Heart right ventricle (tissue), 16 donors: ENCODE measurements at regions not wholly inside any gene's neighbourhood (a gene's known extent, or its start where the extent isn't known, plus 50 kb on each side); places are given as distances from the start of the nearest gene placed in this dataset.
"Not testable (repeated sequence)": the region's sequence is repeated elsewhere in the genome, so short reads cannot be mapped to it uniquely, and the experiment has no call there.

Source experiments
- ATAC-seq, 8 donors: fragments of 200-7000 bp; cut with Tn5 transposase; one replicate each; pipeline ENCODE4 v1.9.1; 2020; ENCODE audit warnings: mild to moderate bottlenecking in 8 of 8, moderate library complexity in 8 of 8, moderate number of reproducible peaks in 1 of 8
- DNase-seq, 2 donors: peaks; one replicate each; pipeline ENCODE4 v3.0.0-alpha.2; 2020
- H3K27ac ChIP-seq, 10 donors: fragments of 200-600 bp; sonication (generic) in 2 of 10; one replicate each; pipeline versions ENCODE4 v1.5.0 to v1.8.0; 2020 to 2022; ENCODE audit warnings: mild to moderate bottlenecking in 3 of 10
- H3K27me3 ChIP-seq, 7 donors: fragments of 200-600 bp; one replicate each; pipeline ENCODE4 v1.8.0; 2021 to 2022; ENCODE audit warnings: mild to moderate bottlenecking in 2 of 7
- H3K36me3 ChIP-seq, 9 donors: fragments of 200-600 bp; sonication (generic) in 1 of 9; one replicate each; pipeline versions ENCODE4 v1.5.0 to v1.8.0; 2020 to 2022; ENCODE audit warnings: mild to moderate bottlenecking in 2 of 9
- H3K4me1 ChIP-seq, 9 donors: fragments of 200-600 bp; sonication (generic) in 1 of 9; one replicate each; pipeline versions ENCODE4 v1.5.0 to v1.8.0; 2020 to 2022; ENCODE audit warnings: mild to moderate bottlenecking in 4 of 9
- H3K4me3 ChIP-seq, 10 donors: fragments of 200-600 bp; sonication (generic) in 2 of 10; one replicate each; pipeline versions ENCODE4 v1.5.0 to v1.8.0; 2020 to 2022; ENCODE audit warnings: mild to moderate bottlenecking in 7 of 10, moderate library complexity in 2 of 10
- H3K9me3 ChIP-seq, 11 donors: fragments of 200-600 bp in 10 of 11; sonication (generic) in 2 of 11; one replicate each; pipeline versions ENCODE4 v1.5.0 to v1.8.0; 2013 to 2022; ENCODE audit warnings: mild to moderate bottlenecking in 2 of 11, control low read depth in 1 of 11, moderate library complexity in 1 of 11
- WGBS, 2 donors: extraction: QIAGEN DNeasy Blood & Tissue Kit; methylation state at CpG; one replicate each; pipeline ENCODE4 v1.1.7; 2013; ENCODE audit warnings: inconsistent platforms in 1 of 2; 5-methylcytosine and 5-hydroxymethylcytosine counted together
- intact Hi-C, 10 donors: fragments of 100-400 bp; cut with DNase I; formaldehyde crosslinking; loops; one replicate each; pipeline versions ENCODE4 v1.11.1 to v1.14.2; 2022
- TF ChIP-seq, protein P1 (sequence below), 9 donors: fragments of 200-600 bp; sonication (generic) in 2 of 9; IDR thresholded peaks; one replicate each; pipeline versions ENCODE4 v1.5.0 to v1.8.0; 2021 to 2022; ENCODE audit warnings: antibody characterized with exemption in 9 of 9, mild to moderate bottlenecking in 5 of 9, moderate library complexity in 1 of 9
- donor health status: Arrhythmogenic right ventricular cardiomyopathy.
- donor health status: ischemic (EF 13 %, LVEDD 7.1; RV severe dilation, severe dysfunction).
- donor health status: healthy with polysubstance abuse.
- donor health status: DM: no; HTN: yes; CAD: no.
- donor health status: DM: no; HTN: no; CAD: no.
- donor health status: ischemic (EF 25% LVEDD 6.9; RV normal size, moderate dysfunction).
- donor health status: ischemic (EF 25% LVEDD 5.7; RV mildly dilated, moderate dysfunction).
- donor health status: healthy.
- donor health status: DM: yes; HTN: yes; CAD: no.
- donor health status: Ischemic cardiomyopathy.
- donor health status: ischemic (EF 35%, LVEDD 5.7; RV mildly dilated, moderate dysfunction).
- donor health status: nonischemic (EF 11% LVEDD 7.7; RV severe dilation, severe dysfunction).
- donor health status: DM: yes; HTN: yes; CAD: no.
- donor health status: PGD.
- donor health status: ischemic (EF 29% LVEDD 5.4; RV normal size, mild dysfunction).
- donor health status: nonischemic (EF 23%, LVEDD 6.1; RV moderate dilation, normal function).

DNA sequence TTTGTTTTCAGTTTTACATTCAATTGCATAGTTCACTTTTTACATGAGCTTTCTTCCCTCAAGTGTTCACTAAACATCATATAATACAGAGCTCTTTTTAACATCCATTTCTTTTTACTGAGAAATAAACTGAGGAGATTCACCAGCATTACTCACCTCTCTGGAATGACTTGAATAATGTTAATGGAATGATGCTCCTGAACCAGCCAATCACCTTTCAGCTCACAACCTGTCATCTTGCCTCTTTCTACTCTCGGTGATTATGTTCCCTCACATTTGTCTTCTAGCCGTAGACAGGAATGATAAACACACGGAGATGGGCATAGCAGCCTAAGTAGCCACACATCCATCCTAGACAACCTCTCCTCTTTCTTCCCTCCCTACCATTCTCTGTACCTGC, 301.7 kb downstream of the PAX3 start:
- ATAC-seq (no peak), DNase-seq (no peak)
- Histone ChIP-seq H3K4me1 (no peaks in the 10 kb centered on the region), H3K4me3 (no peak overlapping the region), H3K36me3 (no peaks in the 10 kb centered on the region), H3K27ac (no peak overlapping the region), H3K27me3 (peaks cover 0 to 25% (median 3%) of the 10 kb centered on the region in 7 donors), H3K9me3 (peaks cover 0 to 2% (median 0%) of the 10 kb centered on the region in 11 donors)
- TF ChIP-seq, protein P1, sequence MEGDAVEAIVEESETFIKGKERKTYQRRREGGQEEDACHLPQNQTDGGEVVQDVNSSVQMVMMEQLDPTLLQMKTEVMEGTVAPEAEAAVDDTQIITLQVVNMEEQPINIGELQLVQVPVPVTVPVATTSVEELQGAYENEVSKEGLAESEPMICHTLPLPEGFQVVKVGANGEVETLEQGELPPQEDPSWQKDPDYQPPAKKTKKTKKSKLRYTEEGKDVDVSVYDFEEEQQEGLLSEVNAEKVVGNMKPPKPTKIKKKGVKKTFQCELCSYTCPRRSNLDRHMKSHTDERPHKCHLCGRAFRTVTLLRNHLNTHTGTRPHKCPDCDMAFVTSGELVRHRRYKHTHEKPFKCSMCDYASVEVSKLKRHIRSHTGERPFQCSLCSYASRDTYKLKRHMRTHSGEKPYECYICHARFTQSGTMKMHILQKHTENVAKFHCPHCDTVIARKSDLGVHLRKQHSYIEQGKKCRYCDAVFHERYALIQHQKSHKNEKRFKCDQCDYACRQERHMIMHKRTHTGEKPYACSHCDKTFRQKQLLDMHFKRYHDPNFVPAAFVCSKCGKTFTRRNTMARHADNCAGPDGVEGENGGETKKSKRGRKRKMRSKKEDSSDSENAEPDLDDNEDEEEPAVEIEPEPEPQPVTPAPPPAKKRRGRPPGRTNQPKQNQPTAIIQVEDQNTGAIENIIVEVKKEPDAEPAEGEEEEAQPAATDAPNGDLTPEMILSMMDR (IDR thresholded peaks at IDR 0.05): no peak
- intact Hi-C loops: no loop called here
- 45 to 47% methylated on average over 3 of the region's 3 CpGs for WGBS, 2 donors

DNA sequence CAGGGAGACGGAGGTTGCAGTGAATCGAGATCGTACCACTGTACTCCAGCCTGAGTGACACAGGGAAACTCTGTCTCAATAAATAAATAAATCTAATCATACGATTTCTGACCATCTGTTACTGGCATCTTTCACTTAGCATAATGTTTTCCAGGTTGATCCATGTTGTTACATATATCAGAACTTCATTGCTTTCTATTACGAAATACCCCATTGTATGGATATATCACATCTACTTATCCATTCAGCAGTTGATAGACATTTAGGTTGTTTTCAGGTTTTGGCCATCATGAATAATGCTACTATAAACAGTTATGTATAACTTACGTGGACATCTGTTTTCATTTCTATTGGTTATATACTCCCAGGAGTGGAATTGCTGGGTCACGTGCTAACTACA, 303.9 kb downstream of the PAX3 start:
- H3K27ac ChIP-seq: no peak overlapping the region
- H3K4me3 ChIP-seq: no peak overlapping the region
- ATAC-seq: no peak
- TF ChIP-seq, protein P1 (IDR thresholded peaks at IDR 0.05): no peak
- 91 to 93% methylated on average over 7 of the region's 7 CpGs for WGBS, 2 donors
- intact Hi-C loops: no loop called here
- DNase-seq: no peak
- H3K9me3 ChIP-seq: peaks cover 0 to 2% (median 0%) of the 10 kb centered on the region in 11 donors
- no peaks in the 10 kb centered on the region for H3K4me1 ChIP-seq
- peaks cover 0 to 25% (median 3%) of the 10 kb centered on the region in 7 donors for H3K27me3 ChIP-seq
- H3K36me3 ChIP-seq: no peaks in the 10 kb centered on the region

DNA sequence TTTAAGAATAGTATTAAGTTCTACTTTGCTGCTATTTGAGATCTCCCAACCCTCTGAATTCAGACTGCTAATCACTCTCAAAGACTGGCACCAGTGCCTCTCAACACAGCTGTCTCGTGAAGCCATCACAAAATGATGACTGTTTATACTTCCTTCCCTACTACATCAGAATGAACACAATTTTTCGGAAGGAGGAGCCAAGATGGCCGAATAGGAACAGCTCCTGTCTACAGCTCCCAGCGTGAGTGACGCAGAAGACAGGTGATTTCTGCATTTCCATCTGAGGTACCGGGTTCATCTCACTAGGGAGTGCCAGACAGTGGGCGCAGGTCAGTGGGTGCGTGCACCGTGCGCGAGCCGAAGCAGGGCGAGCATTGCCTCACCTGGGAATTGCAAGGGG, 314.4 kb downstream of the PAX3 start:
- H3K4me3 ChIP-seq, H3K27me3 ChIP-seq, H3K36me3 ChIP-seq, intact Hi-C loops, H3K9me3 ChIP-seq, H3K27ac ChIP-seq, DNase-seq, H3K4me1 ChIP-seq, ATAC-seq: not testable (repeated sequence)
- 65 to 88% methylated on average over 5 to 7 of the region's 13 CpGs for WGBS, 2 donors

DNA sequence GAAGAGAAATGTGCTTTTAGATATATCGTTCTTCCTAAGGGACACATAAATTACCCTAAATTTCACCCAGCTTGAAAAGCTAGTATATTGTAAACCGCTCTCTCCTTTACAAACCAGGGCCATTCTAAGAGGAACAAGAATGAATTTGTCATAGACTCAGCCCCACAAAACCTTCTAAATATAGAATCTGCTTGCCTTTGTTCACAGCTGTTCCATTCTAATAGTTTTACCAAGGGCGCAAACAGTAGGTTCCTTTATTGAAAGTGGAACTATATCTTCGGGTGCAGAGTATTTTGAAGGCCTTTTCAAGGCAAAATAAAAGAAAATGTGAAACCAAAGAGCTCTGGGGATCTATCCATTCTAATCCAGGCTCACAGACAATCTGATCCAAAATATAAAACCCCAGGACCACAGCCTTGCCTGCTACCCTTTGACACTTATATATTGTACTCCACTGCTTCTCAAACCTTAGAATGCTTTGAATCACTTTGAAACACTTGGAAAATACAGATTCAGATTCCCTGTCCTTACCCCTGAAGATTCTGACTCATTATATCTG, 316.8 kb downstream of the PAX3 start:
- TF ChIP-seq, protein P1 (IDR thresholded peaks at IDR 0.05): no peak
- Histone ChIP-seq H3K9me3 (no peaks in the 10 kb centered on the region), H3K4me3 (no peak overlapping the region), H3K27me3 (no peaks in the 10 kb centered on the region), H3K27ac (no peak overlapping the region), H3K4me1 (no peaks in the 10 kb centered on the region), H3K36me3 (no peaks in the 10 kb centered on the region)
- intact Hi-C loops: no loop called here
- WGBS, 2 donors: 76 to 82% methylated on average over 4 of the region's 4 CpGs
- ATAC-seq (no peak), DNase-seq (no peak)

DNA sequence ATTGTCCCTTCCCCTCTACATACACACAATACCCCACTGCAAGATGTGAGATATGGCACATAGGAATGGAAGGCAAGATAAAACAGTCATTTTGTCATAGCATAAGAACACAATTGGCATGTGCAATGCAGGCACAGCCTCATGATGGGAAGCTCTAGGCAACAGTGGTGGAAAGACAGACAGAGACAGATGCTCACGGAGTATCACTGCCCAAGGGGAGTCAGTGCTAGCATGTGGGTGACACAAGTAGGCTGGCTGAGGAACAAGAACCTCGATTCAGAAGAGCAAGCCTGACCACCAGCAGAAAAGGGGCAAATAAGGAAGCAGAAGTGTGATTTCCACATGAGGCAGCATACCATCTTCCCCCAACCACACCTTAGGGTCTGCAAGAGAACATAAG, 323.6 kb downstream of the PAX3 start:
- Histone ChIP-seq H3K27me3 (peaks cover 0 to 37% (median 6%) of the 10 kb centered on the region in 7 donors), H3K4me3 (no peak overlapping the region), H3K4me1 (no peaks in the 10 kb centered on the region), H3K36me3 (no peaks in the 10 kb centered on the region), H3K27ac (no peak overlapping the region), H3K9me3 (no peaks in the 10 kb centered on the region)
- TF ChIP-seq, protein P1 (IDR thresholded peaks at IDR 0.05): no peak
- no peak for DNase-seq
- 69 to 79% methylated on average over 2 of the region's 2 CpGs for WGBS, 2 donors
- intact Hi-C loops: loop anchor here in 1 of 10 donors (10.0 kb wide), 1 partner anchor 380 kb away; no protein-coding TSS in a partner anchor
- ATAC-seq: no peak
